ENCODE measurements at regions not wholly inside any gene's neighbourhood (a gene's known extent, or its start where the extent isn't known, plus 50 kb on each side); places are given as distances from the start of the nearest gene placed in this dataset.

DNA sequence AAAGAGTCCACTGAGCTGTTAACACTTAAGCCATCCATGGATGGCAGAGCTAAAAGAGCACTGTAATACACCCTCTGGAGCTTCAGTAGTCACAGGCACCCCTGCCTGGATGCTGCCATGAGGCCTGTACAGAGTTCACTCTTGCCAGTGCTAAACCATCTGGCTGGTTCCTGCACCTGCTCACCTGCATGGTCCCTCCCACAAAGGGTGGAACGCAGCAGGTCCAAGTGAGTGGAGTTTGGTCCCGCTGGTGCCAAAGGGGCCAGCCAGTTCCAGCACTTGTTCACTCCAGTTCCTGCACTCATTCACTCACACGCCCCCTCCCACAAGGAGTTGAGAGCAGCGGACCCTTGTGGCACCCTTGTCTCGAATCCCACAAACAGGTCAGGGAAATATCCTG lies 503.5 kb downstream of the HACE1 start:
- TF ChIP-seq POLR2AphosphoS5 (IDR thresholded peaks at IDR 0.05) (no peak), EP300 (IDR thresholded peaks at IDR 0.05) (no peak)
